ENCODE measurements at regions not wholly inside any gene's neighbourhood (a gene's known extent, or its start where the extent isn't known, plus 50 kb on each side); places are given as distances from the start of the nearest gene placed in this dataset.

DNA sequence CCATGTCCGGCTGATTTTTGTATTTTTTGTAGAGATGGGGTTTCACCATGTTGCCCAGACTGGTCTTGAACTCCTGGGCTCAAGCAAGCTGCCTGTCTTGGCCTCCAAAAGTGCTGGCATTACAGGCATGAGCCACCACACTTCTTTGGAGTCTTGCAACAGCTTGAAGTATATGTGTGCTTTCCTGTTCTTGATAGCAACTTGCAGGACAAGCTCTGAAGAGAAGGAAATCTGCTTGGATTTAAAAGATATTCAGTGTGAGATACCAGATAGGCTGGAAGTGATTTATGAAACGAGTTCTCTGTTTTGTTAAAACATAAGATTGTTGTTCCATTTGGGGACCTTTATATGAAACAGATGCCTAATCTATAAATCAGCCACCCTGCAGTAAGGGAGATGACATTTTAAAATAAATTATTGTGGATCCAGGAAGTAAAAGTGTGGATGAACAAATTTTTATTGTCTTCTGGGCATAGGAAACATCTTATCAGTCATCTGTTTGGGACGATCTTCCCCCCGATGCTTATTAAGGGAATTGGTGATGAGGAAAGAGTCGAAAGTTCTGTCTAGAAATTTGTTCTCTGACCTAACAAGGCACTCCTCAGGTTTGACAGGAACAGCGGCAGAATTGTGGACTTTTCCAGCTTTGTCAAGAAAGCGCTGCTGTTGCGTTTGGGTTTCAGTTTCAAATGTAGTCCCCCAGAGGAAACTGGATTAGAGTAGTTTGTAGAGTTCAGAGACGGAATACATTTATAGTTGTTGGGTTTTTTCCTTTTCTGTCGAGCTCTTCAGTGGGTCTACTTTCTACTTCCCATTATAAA is 53.7 kb upstream of the MAGI1 start:
- no peak overlapping the region for H2AFZ ChIP-seq (ENCODE audit: low read length)
- H3K4me2 ChIP-seq (ENCODE audit: low read depth, low read length): no peak overlapping the region
- no peaks in the 10 kb centered on the region for H3F3A ChIP-seq (ENCODE audit: insufficient read depth, low read length)
- no peak for DNase-seq
- H3K9ac ChIP-seq (ENCODE audit: low read length): no peak overlapping the region
- H4K20me1 ChIP-seq (ENCODE audit: insufficient read depth, low read length): no peaks in the 10 kb centered on the region
- H3K4me3 ChIP-seq (ENCODE audit: low read length): no peak overlapping the region
- no peaks in the 10 kb centered on the region for H3K27me3 ChIP-seq (replicated peaks; ENCODE audit: insufficient read depth, low read length)
- no peak overlapping the region for H3K27ac ChIP-seq (ENCODE audit: low read length)
- H3K9me2 ChIP-seq (replicated peaks; ENCODE audit: insufficient read depth, low read length): no peaks in the 10 kb centered on the region
- TF ChIP-seq EZH2phosphoT487 (IDR thresholded peaks at IDR 0.05; ENCODE audit: low read length): no peak
- TF ChIP-seq, protein P1, sequence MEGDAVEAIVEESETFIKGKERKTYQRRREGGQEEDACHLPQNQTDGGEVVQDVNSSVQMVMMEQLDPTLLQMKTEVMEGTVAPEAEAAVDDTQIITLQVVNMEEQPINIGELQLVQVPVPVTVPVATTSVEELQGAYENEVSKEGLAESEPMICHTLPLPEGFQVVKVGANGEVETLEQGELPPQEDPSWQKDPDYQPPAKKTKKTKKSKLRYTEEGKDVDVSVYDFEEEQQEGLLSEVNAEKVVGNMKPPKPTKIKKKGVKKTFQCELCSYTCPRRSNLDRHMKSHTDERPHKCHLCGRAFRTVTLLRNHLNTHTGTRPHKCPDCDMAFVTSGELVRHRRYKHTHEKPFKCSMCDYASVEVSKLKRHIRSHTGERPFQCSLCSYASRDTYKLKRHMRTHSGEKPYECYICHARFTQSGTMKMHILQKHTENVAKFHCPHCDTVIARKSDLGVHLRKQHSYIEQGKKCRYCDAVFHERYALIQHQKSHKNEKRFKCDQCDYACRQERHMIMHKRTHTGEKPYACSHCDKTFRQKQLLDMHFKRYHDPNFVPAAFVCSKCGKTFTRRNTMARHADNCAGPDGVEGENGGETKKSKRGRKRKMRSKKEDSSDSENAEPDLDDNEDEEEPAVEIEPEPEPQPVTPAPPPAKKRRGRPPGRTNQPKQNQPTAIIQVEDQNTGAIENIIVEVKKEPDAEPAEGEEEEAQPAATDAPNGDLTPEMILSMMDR (IDR thresholded peaks at IDR 0.05; ENCODE audit: low read length): no peak
- TF ChIP-seq EZH2 (optimal IDR thresholded peaks at IDR 0.05; ENCODE audit: low read depth, low read length): no peak
- H3K79me2 ChIP-seq (ENCODE audit: low read length): no peaks in the 10 kb centered on the region
- H3K36me3 ChIP-seq (replicated peaks; ENCODE audit: insufficient read depth, low read length): no peaks in the 10 kb centered on the region
- no peaks in the 10 kb centered on the region for H3K4me1 ChIP-seq (ENCODE audit: low read length)
- no peaks in the 10 kb centered on the region for H3K9me3 ChIP-seq (replicated peaks; ENCODE audit: insufficient read depth, low read length)
